B cell (primary cell): ENCODE measurements at regions not wholly inside any gene's neighbourhood (a gene's known extent, or its start where the extent isn't known, plus 50 kb on each side); places are given as distances from the start of the nearest gene placed in this dataset.

Experiments used
- ATAC-seq: fragments of 200-7000 bp; cut with Tn5 transposase; one replicate; pipeline ENCODE4 v1.10.0; 2021; ENCODE audit warnings: low read depth, mild to moderate bottlenecking, moderate number of reproducible peaks, moderate library complexity
- CTCF ChIA-PET: fragments of 350-600 bp; sonication (Branson Sonifier 250); formaldehyde crosslinking; loops from one replicate; lab custom pipeline; 2021; ENCODE audit warnings: antibody characterized with exemption, inconsistent platforms; lab: Charles Lee
- POLR2A ChIA-PET: fragments of 350-600 bp; sonication (Branson Sonifier 250); formaldehyde crosslinking; loops from one replicate; lab custom pipeline; 2021; ENCODE audit warnings: antibody characterized with exemption; lab: Charles Lee
- DNase-seq: peaks from one replicate; pipeline ENCODE4 v3.0.0; 2013
- H2AFZ ChIP-seq: 2 replicates; pipeline ENCODE4 v1.6.1; 2012; ENCODE audit warnings: mild to moderate bottlenecking, low read depth, low read length; ENCODE audit not compliant: insufficient read depth, poor library complexity, severe bottlenecking
- H3K27ac ChIP-seq, 2 donors: 1 replicate in 1 of 2; 2 replicates in 1 of 2; pipeline ENCODE4 v1.5.1; 2012 to 2013; ENCODE audit warnings: low read length in 2 of 2, mild to moderate bottlenecking in 2 of 2, moderate library complexity in 1 of 2
- H3K27me3 ChIP-seq, 4 experiments: fragments of 200-600 bp in 1 of 4; sonication (generic) in 1 of 4; replicated peaks in 1 of 4; 1 replicate in 2 of 4; 2 replicates in 2 of 4; pipeline versions ENCODE4 v1.6.1 to v1.7.0; 2013 to 2016; ENCODE audit warnings: low read length in 3 of 4, mild to moderate bottlenecking in 2 of 4, mixed read lengths in 1 of 4, moderate library complexity in 1 of 4; ENCODE audit not compliant: insufficient read depth in 4 of 4, control insufficient read depth in 3 of 4; ENCODE audit errors: control extremely low read depth in 1 of 4
- H3K36me3 ChIP-seq, 2 experiments: replicated peaks in 1 of 2; 1 replicate in 1 of 2; 2 replicates in 1 of 2; pipeline versions ENCODE4 v1.6.1 to v1.7.1; 2013; ENCODE audit warnings: low read length in 1 of 2; ENCODE audit not compliant: insufficient read depth in 2 of 2, control insufficient read depth in 1 of 2; ENCODE audit errors: control extremely low read depth in 1 of 2, extremely low read depth in 1 of 2
- H3K4me1 ChIP-seq, 2 donors: fragments of 200-600 bp in 1 of 2; sonication (generic) in 1 of 2; 1 replicate in 1 of 2; 2 replicates in 1 of 2; pipeline versions ENCODE4 v1.5.1 to v1.6.1; 2013 to 2017; ENCODE audit warnings: low read length in 2 of 2; ENCODE audit not compliant: control insufficient read depth in 2 of 2, insufficient read depth in 2 of 2
- H3K4me2 ChIP-seq: replicated peaks from 2 replicates; pipeline ENCODE3; 2012; ENCODE audit warnings: mild to moderate bottlenecking, low read depth, low read length; ENCODE audit not compliant: poor library complexity, severe bottlenecking
- H3K4me3 ChIP-seq, 5 experiments: fragments of 200-600 bp in 1 of 5; sonication (generic) in 1 of 5; 1 replicate in 3 of 5; 2 replicates in 2 of 5; pipeline versions ENCODE4 v1.5.1 to v1.7.0; 2011 to 2016; ENCODE audit warnings: low read length in 4 of 5, mild to moderate bottlenecking in 4 of 5, low read depth in 2 of 5, control low read depth in 1 of 5, moderate library complexity in 1 of 5; ENCODE audit not compliant: insufficient read depth in 1 of 5; ENCODE audit errors: control extremely low read depth in 1 of 5, extremely low read depth in 1 of 5
- H3K79me2 ChIP-seq: fragments of 200-600 bp; sonication (generic); one replicate; pipeline ENCODE4 v1.6.0; 2016; ENCODE audit warnings: low read length; ENCODE audit not compliant: control insufficient read depth, insufficient read depth
- H3K9ac ChIP-seq: fragments of 200-600 bp; sonication (generic); 2 replicates; pipeline ENCODE4 v1.6.1; 2017; ENCODE audit warnings: mild to moderate bottlenecking, low read length, moderate library complexity
- H3K9me3 ChIP-seq, 3 donors: one replicate each; pipeline versions ENCODE4 v1.6.1 to v1.7.1; 2013; ENCODE audit warnings: low read length in 2 of 3; ENCODE audit not compliant: control insufficient read depth in 2 of 3, insufficient read depth in 1 of 3; ENCODE audit errors: control extremely low read depth in 1 of 3
- H4K20me1 ChIP-seq: 2 replicates; pipeline ENCODE4 v1.6.0; 2012; ENCODE audit warnings: mild to moderate bottlenecking, low read length; ENCODE audit not compliant: insufficient read depth, control insufficient read depth, poor library complexity, severe bottlenecking
- H3K27ac Mint-ChIP-seq: one replicate; pipeline ENCODE4 v1.8.0; 2021; ENCODE audit warnings: mixed read lengths
- H3K27me3 Mint-ChIP-seq: one replicate; pipeline ENCODE4 v1.8.0; 2021; ENCODE audit warnings: mixed read lengths
- H3K4me1 Mint-ChIP-seq: one replicate; pipeline ENCODE4 v1.8.0; 2021; ENCODE audit warnings: mixed read lengths
- H3K4me3 Mint-ChIP-seq: one replicate; pipeline ENCODE4 v1.8.0; 2021; ENCODE audit warnings: mixed read lengths
- H3K9me3 Mint-ChIP-seq: one replicate; pipeline ENCODE4 v1.8.0; 2022; ENCODE audit warnings: mixed read lengths; ENCODE audit not compliant: insufficient read depth
- CTCF ChIP-seq: fragments of 200-600 bp; IDR thresholded peaks from one replicate; pipeline ENCODE4 v1.8.0; 2022; ENCODE audit warnings: antibody characterized with exemption, mild to moderate bottlenecking
- EZH2 ChIP-seq: IDR thresholded peaks from 2 replicates; pipeline ENCODE4 v1.6.1; 2012; ENCODE audit warnings: borderline replicate concordance, low read depth, mild to moderate bottlenecking, moderate library complexity, low read length; ENCODE audit not compliant: insufficient read depth, poor library complexity, severe bottlenecking
- WGBS: methylation state at CpG from one replicate; pipeline ENCODE4 v1.1.5; 2013; ENCODE audit warnings: missing lambda C conversion rate; ENCODE audit not compliant: insufficient coverage; 5-methylcytosine and 5-hydroxymethylcytosine counted together
- intact Hi-C: fragments of 100-400 bp; cut with micrococcal nuclease; formaldehyde crosslinking; loops from one replicate; pipeline ENCODE4 v1.10.0; 2022

DNA sequence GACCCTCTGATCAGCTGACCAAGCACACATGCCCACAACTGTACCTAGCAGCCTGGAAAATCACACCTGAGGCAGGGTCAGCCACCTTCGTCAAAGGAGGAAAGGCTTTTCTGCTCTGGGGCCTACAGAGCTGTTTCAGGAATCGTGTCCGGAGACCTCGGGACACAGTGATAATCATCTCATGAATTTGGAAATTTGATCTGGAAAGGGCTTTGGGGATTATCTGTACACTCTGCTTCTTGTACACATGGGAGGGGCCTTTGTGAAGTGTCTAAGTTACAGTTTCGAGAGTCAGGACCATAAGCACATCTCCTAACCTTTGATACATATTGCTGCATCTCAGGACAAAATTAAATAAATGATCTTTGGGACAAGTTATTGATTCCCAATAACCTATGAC is 1421.2 kb upstream of the TENM4 start:
- no peaks in the 10 kb centered on the region for H3K4me1 Mint-ChIP-seq
- WGBS = 92% methylated on average over 4 of the region's 5 CpGs
- Histone ChIP-seq H3K9ac (no peak overlapping the region), H3K9me3 (no peaks in the 10 kb centered on the region), H3K36me3 (no peaks in the 10 kb centered on the region), H3K4me3 (no peak overlapping the region), H3K27me3 (no peaks in the 10 kb centered on the region), H4K20me1 (no peaks in the 10 kb centered on the region), H3K27ac (no peak overlapping the region), H3K79me2 (no peaks in the 10 kb centered on the region), H3K4me2 (no peak overlapping the region), H3K4me1 (no peaks in the 10 kb centered on the region), H2AFZ (no peak overlapping the region)
- H3K4me3 Mint-ChIP-seq = no peak overlapping the region
- POLR2A ChIA-PET = no interaction called here
- no peaks in the 10 kb centered on the region for H3K27me3 Mint-ChIP-seq
- CTCF ChIA-PET = no interaction called here
- no peak overlapping the region for H3K27ac Mint-ChIP-seq
- no peak for DNase-seq
- ATAC-seq = no peak
- TF ChIP-seq EZH2 (no peak), CTCF (no peak)
- intact Hi-C loops = no loop called here
- no peaks in the 10 kb centered on the region for H3K9me3 Mint-ChIP-seq

DNA sequence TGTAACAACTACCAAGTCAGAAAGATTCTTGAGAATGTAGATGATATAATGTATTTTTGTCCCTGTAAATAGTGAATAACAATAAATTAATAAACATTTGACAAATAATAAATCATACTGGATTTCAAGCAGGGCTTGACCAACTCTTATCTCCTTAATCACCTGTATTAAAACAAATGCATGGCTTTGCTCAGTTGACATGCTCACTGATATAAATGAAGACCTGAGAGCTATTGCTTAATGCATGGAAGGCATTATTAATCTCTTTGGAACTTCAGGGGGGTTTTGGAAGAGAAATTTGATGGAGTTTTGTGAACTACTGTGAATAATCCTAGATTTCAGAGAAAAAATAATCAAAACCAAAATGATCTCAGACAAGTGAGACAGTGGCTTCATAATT is 1420.4 kb upstream of the TENM4 start:
- no peaks in the 10 kb centered on the region for H3K9me3 ChIP-seq
- no peak overlapping the region for H3K9ac ChIP-seq
- DNase-seq (no peak), ATAC-seq (no peak)
- CTCF ChIA-PET = no interaction called here
- no peaks in the 10 kb centered on the region for H4K20me1 ChIP-seq
- no peaks in the 10 kb centered on the region for H3K79me2 ChIP-seq
- intact Hi-C loops = no loop called here
- no peaks in the 10 kb centered on the region for H3K27me3 ChIP-seq
- no peak overlapping the region for H3K4me2 ChIP-seq
- POLR2A ChIA-PET = no interaction called here
- Mint-ChIP-seq H3K4me1 (no peaks in the 10 kb centered on the region), H3K9me3 (no peaks in the 10 kb centered on the region), H3K27me3 (no peaks in the 10 kb centered on the region), H3K27ac (no peak overlapping the region), H3K4me3 (no peak overlapping the region)
- no peak overlapping the region for H3K27ac ChIP-seq
- H3K4me1 ChIP-seq = no peaks in the 10 kb centered on the region
- no peak overlapping the region for H2AFZ ChIP-seq
- TF ChIP-seq CTCF = no peak
- TF ChIP-seq EZH2 = no peak
- H3K36me3 ChIP-seq = no peaks in the 10 kb centered on the region
- no peak overlapping the region for H3K4me3 ChIP-seq
